Cardiac muscle cell (in vitro differentiated cells and primary cell): ENCODE measurements at regions not wholly inside any gene's neighbourhood (a gene's known extent, or its start where the extent isn't known, plus 50 kb on each side); places are given as distances from the start of the nearest gene placed in this dataset.
A peak's percentile ranks its signal among the peaks of the same experiment; 100 is the strongest.

Experiments used
- DNase-seq, 2 donors: peaks; one replicate each; pipeline versions ENCODE4 v3.0.0 to v3.0.0-alpha.2; 2010 to 2017; ENCODE audit warnings: low read depth in 1 of 2, low spot score in 1 of 2
- H3K27ac ChIP-seq: fragments of 200-600 bp; sonication (generic); 2 replicates; pipeline ENCODE4 v1.5.1; 2016
- H3K27me3 ChIP-seq: fragments of 200-600 bp; sonication (generic); 2 replicates; pipeline ENCODE4 v1.6.0; 2016; ENCODE audit warnings: control low read depth
- H3K36me3 ChIP-seq: fragments of 200-600 bp; sonication (generic); 2 replicates; pipeline ENCODE4 v1.5.1; 2016; ENCODE audit warnings: control low read depth
- H3K4me1 ChIP-seq: fragments of 200-600 bp; sonication (generic); 2 replicates; pipeline ENCODE4 v1.8.1; 2017; ENCODE audit warnings: low read depth, mild to moderate bottlenecking, mixed run types
- H3K4me3 ChIP-seq: fragments of 200-600 bp; sonication (generic); 2 replicates; pipeline ENCODE4 v1.5.1; 2016; ENCODE audit warnings: mild to moderate bottlenecking
- H3K9me3 ChIP-seq: fragments of 200-600 bp; sonication (generic); 2 replicates; pipeline ENCODE4 v1.5.1; 2017; ENCODE audit warnings: low read depth, mild to moderate bottlenecking, control low read depth
- CTCF ChIP-seq: IDR thresholded peaks from 2 replicates; pipeline ENCODE4 v1.5.1; 2012; ENCODE audit warnings: low read depth, mild to moderate bottlenecking, low read length

GRCh38 chr14:39615352-39615751, 183.1 kb upstream of the FBXO33 start:
- H3K4me1 ChIP-seq = peaks cover 20% of the 10 kb centered on the region
- no peak overlapping the region for H3K4me3 ChIP-seq
- no peaks in the 10 kb centered on the region for H3K9me3 ChIP-seq
- no peaks in the 10 kb centered on the region for H3K36me3 ChIP-seq
- no peak for DNase-seq
- TF ChIP-seq CTCF = no peak
- peak overlapping the region; percentile 30 for H3K27ac ChIP-seq
- no peaks in the 10 kb centered on the region for H3K27me3 ChIP-seq

- Histone ChIP-seq H3K36me3 (no peaks in the 10 kb centered on the region), H3K27me3 (no peaks in the 10 kb centered on the region), H3K27ac (peak overlapping the region; percentile 42), H3K4me3 (no peak overlapping the region), H3K9me3 (no peaks in the 10 kb centered on the region), H3K4me1 (peaks cover 17% of the 10 kb centered on the region)
- no peak for TF ChIP-seq CTCF
- DNase-seq = no peak
Measured at GRCh38 chr14:39614297-39614923, 182.2 kb upstream of the FBXO33 start.

- Histone ChIP-seq H3K36me3 (no peaks in the 10 kb centered on the region), H3K4me3 (no peak overlapping the region), H3K27ac (no peak overlapping the region), H3K4me1 (peaks cover 5% of the 10 kb centered on the region), H3K27me3 (no peaks in the 10 kb centered on the region), H3K9me3 (no peaks in the 10 kb centered on the region)
- DNase-seq = no peak
- TF ChIP-seq CTCF = no peak
Measured at GRCh38 chr14:39609119-39609518, 176.9 kb upstream of the FBXO33 start.

GRCh38 chr14:39607978-39608377, 175.7 kb upstream of the FBXO33 start:
- no peak for DNase-seq
- Histone ChIP-seq H3K27ac (no peak overlapping the region), H3K4me1 (no peaks in the 10 kb centered on the region)

GRCh38 chr14:39603942-39604341, 171.7 kb upstream of the FBXO33 start:
- H3K36me3 ChIP-seq = no peaks in the 10 kb centered on the region
- TF ChIP-seq CTCF = no peak
- no peaks in the 10 kb centered on the region for H3K4me1 ChIP-seq
- H3K27ac ChIP-seq = no peak overlapping the region
- DNase-seq = no peak
- no peaks in the 10 kb centered on the region for H3K27me3 ChIP-seq
- H3K9me3 ChIP-seq = no peaks in the 10 kb centered on the region
- H3K4me3 ChIP-seq = no peak overlapping the region

More at GRCh38 chr14:39607978-39608377, 175.7 kb upstream of the FBXO33 start:
- H3K9me3 ChIP-seq = no peaks in the 10 kb centered on the region
- H3K36me3 ChIP-seq = no peaks in the 10 kb centered on the region
- TF ChIP-seq CTCF = no peak
- no peak overlapping the region for H3K4me3 ChIP-seq
- H3K27me3 ChIP-seq = no peaks in the 10 kb centered on the region
